ENCODE measurements at regions not wholly inside any gene's neighbourhood (a gene's known extent, or its start where the extent isn't known, plus 50 kb on each side); places are given as distances from the start of the nearest gene placed in this dataset.

DNA sequence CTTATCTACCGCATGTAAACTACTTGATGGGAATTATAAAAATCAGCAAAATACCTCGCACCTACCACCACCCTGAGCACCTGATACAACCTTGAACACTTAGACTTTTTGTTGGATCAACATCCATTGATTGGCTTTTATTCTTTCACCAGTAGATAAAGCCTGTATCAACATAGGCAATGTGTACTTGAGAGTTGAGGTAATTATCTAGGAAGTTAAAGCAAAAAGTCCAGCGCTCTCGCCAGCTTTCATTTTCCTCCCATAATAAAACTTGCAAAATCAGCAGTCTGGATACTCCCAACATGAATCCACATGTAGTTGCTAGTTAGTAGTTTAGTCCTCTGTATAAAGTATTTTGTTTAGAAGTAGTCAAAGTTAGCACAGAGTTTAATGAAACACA is 132.0 kb upstream of the PRDM1 start:
- TF ChIP-seq EZH2 (IDR thresholded peaks at IDR 0.05; ENCODE audit: borderline replicate concordance, low read depth, low read length, severe bottlenecking) (no peak), POLR2A (IDR thresholded peaks at IDR 0.05; ENCODE audit: low read depth, low read length) (no peak), POLR2AphosphoS5 (IDR thresholded peaks at IDR 0.05; ENCODE audit: insufficient read depth, low read depth, low read length) (no peak)
- TF ChIP-seq, protein P1, sequence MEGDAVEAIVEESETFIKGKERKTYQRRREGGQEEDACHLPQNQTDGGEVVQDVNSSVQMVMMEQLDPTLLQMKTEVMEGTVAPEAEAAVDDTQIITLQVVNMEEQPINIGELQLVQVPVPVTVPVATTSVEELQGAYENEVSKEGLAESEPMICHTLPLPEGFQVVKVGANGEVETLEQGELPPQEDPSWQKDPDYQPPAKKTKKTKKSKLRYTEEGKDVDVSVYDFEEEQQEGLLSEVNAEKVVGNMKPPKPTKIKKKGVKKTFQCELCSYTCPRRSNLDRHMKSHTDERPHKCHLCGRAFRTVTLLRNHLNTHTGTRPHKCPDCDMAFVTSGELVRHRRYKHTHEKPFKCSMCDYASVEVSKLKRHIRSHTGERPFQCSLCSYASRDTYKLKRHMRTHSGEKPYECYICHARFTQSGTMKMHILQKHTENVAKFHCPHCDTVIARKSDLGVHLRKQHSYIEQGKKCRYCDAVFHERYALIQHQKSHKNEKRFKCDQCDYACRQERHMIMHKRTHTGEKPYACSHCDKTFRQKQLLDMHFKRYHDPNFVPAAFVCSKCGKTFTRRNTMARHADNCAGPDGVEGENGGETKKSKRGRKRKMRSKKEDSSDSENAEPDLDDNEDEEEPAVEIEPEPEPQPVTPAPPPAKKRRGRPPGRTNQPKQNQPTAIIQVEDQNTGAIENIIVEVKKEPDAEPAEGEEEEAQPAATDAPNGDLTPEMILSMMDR (IDR thresholded peaks at IDR 0.05; ENCODE audit: extremely low read depth in 1 of 2, insufficient read depth in 1 of 2, low read depth in 1 of 2, low read length in 2 of 2): no peak
